Spinal cord (tissue), 9 donors: ENCODE measurements at regions not wholly inside any gene's neighbourhood (a gene's known extent, or its start where the extent isn't known, plus 50 kb on each side); places are given as distances from the start of the nearest gene placed in this dataset.

Experiments used
- DNase-seq, 6 donors: peaks; one replicate each; pipeline versions ENCODE4 v3.0.0 to v3.0.0-alpha.2; 2013 to 2015; ENCODE audit warnings: low spot score in 6 of 6, low read depth in 4 of 6
- H3K27ac ChIP-seq: one replicate; pipeline ENCODE4 v1.5.1; 2013; ENCODE audit warnings: low read depth, low read length, control low read depth
- H3K27me3 ChIP-seq: one replicate; pipeline ENCODE4 v1.6.1; 2013; ENCODE audit warnings: low read length; ENCODE audit not compliant: control insufficient read depth, insufficient read depth
- H3K36me3 ChIP-seq: one replicate; pipeline ENCODE4 v1.6.1; 2013; ENCODE audit warnings: low read length; ENCODE audit not compliant: control insufficient read depth, insufficient read depth
- H3K4me1 ChIP-seq: one replicate; pipeline ENCODE4 v1.6.1; 2013; ENCODE audit warnings: low read length; ENCODE audit not compliant: control insufficient read depth, insufficient read depth
- H3K4me3 ChIP-seq: one replicate; pipeline ENCODE4 v1.5.1; 2013; ENCODE audit warnings: low read depth, low read length, control low read depth
- H3K9me3 ChIP-seq: one replicate; pipeline ENCODE4 v1.6.1; 2013; ENCODE audit warnings: low read length; ENCODE audit not compliant: control insufficient read depth, insufficient read depth
- WGBS: methylation state at CpG from one replicate; pipeline ENCODE4 v1.1.5; 2013; ENCODE audit warnings: missing lambda C conversion rate; ENCODE audit not compliant: insufficient coverage; 5-methylcytosine and 5-hydroxymethylcytosine counted together
- donor health status: healthy.

DNA sequence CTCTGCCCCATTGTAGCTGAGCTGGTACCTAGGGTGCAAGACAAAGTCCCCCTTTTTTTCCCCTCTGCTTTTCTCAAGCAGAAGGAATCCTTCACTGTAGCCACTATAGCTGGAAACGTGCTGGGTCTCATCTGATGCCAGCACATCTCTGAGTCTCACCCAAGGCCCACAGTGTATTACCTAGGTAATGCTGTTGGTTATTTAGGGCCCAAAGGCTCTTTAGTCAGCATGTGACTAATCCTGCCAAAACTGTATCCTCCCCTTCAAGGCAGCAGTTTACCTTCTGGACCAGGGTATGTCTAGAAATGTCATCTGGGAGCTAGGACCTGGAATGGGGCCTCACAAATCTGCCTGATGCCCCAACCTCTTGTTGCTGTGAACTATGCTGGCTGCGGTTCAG lies 423.4 kb downstream of the NUF2 start:
- Histone ChIP-seq H3K36me3 (no peaks in the 10 kb centered on the region), H3K27me3 (no peaks in the 10 kb centered on the region), H3K9me3 (no peaks in the 10 kb centered on the region), H3K4me1 (no peaks in the 10 kb centered on the region), H3K27ac (no peak overlapping the region), H3K4me3 (no peak overlapping the region)
- 0% methylated on average over 1 of the region's 2 CpGs for WGBS
- DNase-seq: no peak

DNA sequence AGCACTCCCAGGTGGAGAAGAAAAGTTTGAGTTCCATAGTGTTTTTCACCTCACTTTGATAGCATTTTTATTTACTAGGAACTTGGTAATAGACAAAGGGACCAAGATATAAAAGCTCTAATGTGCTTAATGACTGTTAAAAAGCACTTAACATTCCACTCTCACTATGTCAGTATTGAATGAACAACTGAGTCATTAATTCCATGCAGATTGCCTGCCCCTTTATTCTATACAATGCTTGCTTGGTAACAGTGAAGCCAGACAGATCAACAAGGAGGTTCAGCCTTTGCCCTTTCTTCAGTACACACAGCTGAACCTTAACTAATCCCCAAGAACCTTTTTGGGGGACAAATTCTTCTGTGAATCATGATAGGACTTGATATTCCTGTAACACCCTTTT lies 425.5 kb downstream of the NUF2 start:
- H3K27ac ChIP-seq: no peak overlapping the region
- no peaks in the 10 kb centered on the region for H3K4me1 ChIP-seq
- H3K36me3 ChIP-seq: no peaks in the 10 kb centered on the region
- no peaks in the 10 kb centered on the region for H3K27me3 ChIP-seq
- peak in 2 of 6 donors; percentile 8 to 21 for DNase-seq
- no peaks in the 10 kb centered on the region for H3K9me3 ChIP-seq
- no peak overlapping the region for H3K4me3 ChIP-seq

DNA sequence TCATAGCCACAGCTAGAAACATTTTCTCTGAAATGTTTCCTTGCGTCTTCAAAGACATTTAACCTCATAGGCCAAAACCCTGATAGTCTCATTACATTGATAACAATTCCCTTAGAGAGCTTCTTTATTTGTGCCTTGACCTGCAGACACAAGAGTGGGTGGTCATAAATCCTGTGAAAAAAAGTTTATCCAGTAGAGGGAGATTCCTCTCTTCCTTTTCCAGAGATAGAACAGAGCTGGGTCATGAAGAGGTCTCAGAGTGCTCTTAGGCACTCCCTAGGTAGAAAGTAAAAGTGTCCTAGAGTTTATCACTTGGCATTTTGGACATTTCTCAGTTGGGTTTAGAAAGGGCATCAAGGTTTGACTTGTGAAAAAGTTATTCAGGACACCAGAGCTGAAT lies 426.1 kb downstream of the NUF2 start:
- H3K9me3 ChIP-seq: no peaks in the 10 kb centered on the region
- no peaks in the 10 kb centered on the region for H3K36me3 ChIP-seq
- H3K27me3 ChIP-seq: no peaks in the 10 kb centered on the region
- no peaks in the 10 kb centered on the region for H3K4me1 ChIP-seq
- no CpG with 5 or more reads among the region's 1 CpG for WGBS
- no peak overlapping the region for H3K27ac ChIP-seq
- H3K4me3 ChIP-seq: no peak overlapping the region
- DNase-seq: no peak

DNA sequence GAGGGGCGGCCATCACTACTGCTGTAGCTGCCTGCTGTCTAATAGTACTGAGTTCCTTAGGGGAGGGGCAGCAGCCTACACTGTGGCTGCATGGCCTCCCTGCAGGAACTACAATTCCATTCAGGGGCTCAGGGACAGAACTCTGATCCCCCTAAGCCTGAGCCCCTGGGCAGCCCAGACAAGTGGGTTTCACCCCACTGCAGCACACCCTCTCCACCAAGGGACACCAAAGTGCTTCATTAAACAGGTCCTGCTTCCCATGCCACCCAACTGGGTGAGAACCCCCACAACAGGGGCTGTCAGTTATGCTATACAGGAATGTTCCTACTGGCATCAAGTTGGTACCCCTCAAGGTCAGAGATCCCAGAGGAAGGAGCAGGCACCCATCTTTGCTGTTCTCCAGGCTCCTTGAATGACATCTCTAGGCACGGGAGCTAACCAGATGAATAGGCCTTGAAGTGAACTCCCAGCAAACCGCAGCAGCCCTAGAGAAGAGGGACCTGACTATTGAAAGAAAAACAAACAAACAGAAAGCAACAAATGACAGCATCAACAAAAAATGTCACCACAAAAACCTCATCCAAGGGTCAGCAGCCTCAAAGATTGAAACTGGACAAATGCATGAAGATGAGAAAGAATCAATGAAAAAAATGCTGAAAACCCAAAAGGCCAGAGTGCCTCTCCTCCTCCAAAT lies 437.4 kb downstream of the NUF2 start:
- H3K4me3 ChIP-seq: no peak overlapping the region
- no peaks in the 10 kb centered on the region for H3K9me3 ChIP-seq
- H3K36me3 ChIP-seq: no peaks in the 10 kb centered on the region
- 100% methylated on average over 3 of the region's 3 CpGs for WGBS
- H3K27me3 ChIP-seq: no peaks in the 10 kb centered on the region
- no peak overlapping the region for H3K27ac ChIP-seq
- no peak for DNase-seq
- H3K4me1 ChIP-seq: no peaks in the 10 kb centered on the region

DNA sequence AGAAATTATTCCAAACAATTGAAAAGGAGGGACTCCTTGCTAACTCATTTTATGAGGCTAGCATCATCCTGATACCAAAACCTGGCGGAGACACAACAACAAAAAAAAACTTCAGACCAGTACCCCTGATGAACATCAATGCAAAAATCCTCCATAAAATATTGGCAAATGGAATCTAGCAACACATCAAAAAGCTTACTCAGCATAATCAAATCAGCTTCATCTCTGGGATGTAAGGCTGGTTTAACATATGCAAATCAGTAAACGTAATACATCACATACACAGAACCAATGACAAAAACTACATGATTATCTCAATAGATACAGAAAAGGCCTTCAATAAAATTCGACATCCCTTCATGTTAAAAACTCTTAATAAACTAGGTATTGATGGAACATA lies 440.1 kb downstream of the NUF2 start:
- no peak overlapping the region for H3K4me3 ChIP-seq
- no peaks in the 10 kb centered on the region for H3K4me1 ChIP-seq
- no peaks in the 10 kb centered on the region for H3K27me3 ChIP-seq
- 0% methylated on average over 1 of the region's 3 CpGs for WGBS
- DNase-seq: no peak
- no peaks in the 10 kb centered on the region for H3K9me3 ChIP-seq
- no peaks in the 10 kb centered on the region for H3K36me3 ChIP-seq
- no peak overlapping the region for H3K27ac ChIP-seq

DNA sequence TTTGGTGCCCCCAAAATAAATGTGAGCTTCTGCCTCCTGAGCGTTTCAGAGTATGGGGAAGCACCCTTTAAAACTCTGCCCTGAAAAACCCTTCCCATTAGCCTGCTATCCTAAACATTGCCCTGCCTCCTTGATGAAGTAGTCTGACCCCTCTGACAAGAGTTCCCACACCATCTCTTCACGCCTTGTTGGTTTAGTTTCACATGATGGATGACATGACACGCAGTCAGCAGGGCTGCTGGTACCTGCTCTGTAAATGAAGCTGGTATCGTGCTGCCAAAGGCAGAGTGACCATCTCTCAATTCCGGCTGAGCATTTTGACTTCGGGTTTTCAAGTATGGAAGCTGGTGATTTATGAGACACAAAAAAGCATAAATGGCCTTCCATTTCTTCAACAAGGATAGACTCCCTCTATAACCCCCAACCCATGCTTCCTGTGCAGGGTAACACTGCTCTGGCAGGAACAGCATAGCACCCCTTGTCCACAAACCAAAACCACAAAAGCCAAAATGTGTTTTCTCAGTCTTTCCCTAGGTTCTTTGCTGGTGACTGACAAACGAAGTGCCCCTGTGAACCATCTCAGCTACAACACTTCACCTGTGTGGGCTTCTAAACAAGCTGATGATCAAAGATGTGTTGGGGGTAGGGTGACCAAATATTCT lies 444.6 kb downstream of the NUF2 start:
- H3K4me1 ChIP-seq: no peaks in the 10 kb centered on the region
- DNase-seq: no peak
- H3K27ac ChIP-seq: no peak overlapping the region
- no peaks in the 10 kb centered on the region for H3K36me3 ChIP-seq
- H3K4me3 ChIP-seq: no peak overlapping the region
- H3K9me3 ChIP-seq: no peaks in the 10 kb centered on the region
- 67% methylated on average over 5 of the region's 7 CpGs for WGBS
- H3K27me3 ChIP-seq: no peaks in the 10 kb centered on the region

DNA sequence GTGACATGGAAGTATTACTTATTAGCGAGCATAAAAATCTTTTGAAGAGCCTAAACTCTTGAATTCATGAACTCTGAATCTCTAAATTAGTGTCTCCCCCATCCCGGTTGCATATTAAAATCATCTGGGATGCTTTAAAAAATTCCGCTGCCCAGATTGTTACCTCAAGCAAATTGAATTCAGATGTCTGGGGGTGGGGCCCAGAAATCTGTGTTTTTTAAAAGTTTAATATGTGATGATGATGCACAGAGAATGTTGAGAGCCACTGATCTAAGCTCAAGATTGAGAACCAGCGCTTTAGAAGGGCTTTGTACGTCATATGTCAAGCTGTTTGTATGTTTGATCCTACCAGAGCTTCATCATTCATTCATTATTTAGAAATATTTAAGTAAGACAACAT lies 446.8 kb downstream of the NUF2 start:
- H3K27me3 ChIP-seq: no peaks in the 10 kb centered on the region
- DNase-seq: no peak
- WGBS: 92% methylated on average over 2 of the region's 5 CpGs

DNA sequence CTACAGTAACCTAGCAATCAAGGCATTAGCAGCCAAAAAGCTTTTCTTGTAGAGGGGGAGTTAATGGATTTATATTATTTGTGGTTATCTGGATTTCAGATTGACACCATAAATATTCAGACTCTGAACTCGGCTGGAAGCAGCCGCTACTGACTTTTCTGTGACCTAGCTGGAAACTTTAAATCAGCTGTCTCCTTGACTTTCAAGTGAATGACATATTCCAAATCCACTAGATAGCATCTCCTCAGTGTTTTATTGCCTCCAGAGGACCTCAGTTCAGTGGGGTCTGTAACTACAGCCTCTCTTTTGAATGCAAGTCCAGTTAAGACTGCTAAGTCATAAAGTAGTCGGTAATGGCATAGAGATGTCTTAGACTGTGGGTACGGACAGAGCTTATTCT lies 448.5 kb downstream of the NUF2 start:
- H3K36me3 ChIP-seq: no peaks in the 10 kb centered on the region
- H3K4me3 ChIP-seq: no peak overlapping the region
- no peaks in the 10 kb centered on the region for H3K27me3 ChIP-seq
- DNase-seq: peak in 1 of 6 donors; percentile 8
- no peaks in the 10 kb centered on the region for H3K9me3 ChIP-seq
- no peaks in the 10 kb centered on the region for H3K4me1 ChIP-seq
- no peak overlapping the region for H3K27ac ChIP-seq
- 23% methylated on average over 2 of the region's 4 CpGs for WGBS

More for the DNA sequence above, 446.8 kb downstream of the NUF2 start:
- Histone ChIP-seq H3K4me1 (no peaks in the 10 kb centered on the region), H3K4me3 (no peak overlapping the region), H3K27ac (no peak overlapping the region), H3K36me3 (no peaks in the 10 kb centered on the region), H3K9me3 (no peaks in the 10 kb centered on the region)

DNA sequence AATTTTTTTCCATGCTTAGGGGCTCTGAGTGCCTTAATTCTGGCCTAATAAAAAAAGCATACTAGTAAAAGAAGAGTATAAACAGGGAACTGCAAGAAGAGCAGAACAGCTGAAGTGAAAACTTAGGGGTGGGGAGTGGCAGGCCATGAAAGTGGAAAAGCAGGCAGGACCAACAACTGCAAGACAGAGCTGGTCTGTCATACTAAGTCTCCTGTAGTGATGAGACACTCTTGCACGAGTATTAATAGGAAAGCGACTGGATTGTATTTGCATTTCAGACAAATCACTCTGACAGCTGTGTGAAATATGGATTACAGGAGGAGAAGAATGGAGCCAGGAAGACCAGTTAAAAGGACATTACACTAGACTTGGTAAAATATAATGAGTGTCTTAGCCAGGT lies 449.9 kb downstream of the NUF2 start:
- Histone ChIP-seq H3K27ac (no peak overlapping the region), H3K36me3 (no peaks in the 10 kb centered on the region), H3K9me3 (no peaks in the 10 kb centered on the region), H3K4me3 (no peak overlapping the region), H3K4me1 (no peaks in the 10 kb centered on the region), H3K27me3 (no peaks in the 10 kb centered on the region)
- WGBS: 86% methylated on average over 2 of the region's 2 CpGs
- no peak for DNase-seq

DNA sequence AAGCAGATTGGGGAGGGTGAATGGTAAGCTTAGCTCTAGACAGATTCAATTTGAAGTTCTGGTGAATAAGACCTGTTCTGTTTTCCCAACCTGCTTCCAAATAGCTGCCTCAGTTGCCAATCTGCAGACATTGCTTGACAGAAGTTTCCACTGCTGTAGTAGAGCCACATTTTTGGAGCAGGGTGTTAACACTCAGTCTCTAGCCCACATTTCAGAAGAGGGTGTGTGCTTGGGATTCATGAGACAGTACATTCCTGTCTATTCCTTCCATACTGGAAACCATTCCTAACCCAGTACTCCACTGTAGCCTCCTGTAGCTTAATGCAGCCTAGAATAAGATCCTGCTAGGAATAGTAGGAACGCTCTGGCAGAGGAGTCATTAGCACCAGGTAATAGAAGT lies 450.5 kb downstream of the NUF2 start:
- DNase-seq: peak in 1 of 6 donors; percentile 30
- Histone ChIP-seq H3K4me3 (no peak overlapping the region), H3K27me3 (no peaks in the 10 kb centered on the region), H3K4me1 (no peaks in the 10 kb centered on the region), H3K36me3 (no peaks in the 10 kb centered on the region), H3K9me3 (no peaks in the 10 kb centered on the region), H3K27ac (no peak overlapping the region)
- 90% methylated on average over 1 of the region's 1 CpG for WGBS
